Coronary artery (tissue), 2 donors: ENCODE measurements at regions not wholly inside any gene's neighbourhood (a gene's known extent, or its start where the extent isn't known, plus 50 kb on each side); places are given as distances from the start of the nearest gene placed in this dataset.

Experiments
- DNase-seq: peaks from one replicate; pipeline ENCODE4 v3.0.0-alpha.2; 2017; ENCODE audit warnings: low spot score
- H3K27ac ChIP-seq, 2 donors: fragments of 200-600 bp; sonication (generic); one replicate each; pipeline ENCODE4 v1.5.1; 2016 to 2019
- H3K4me3 ChIP-seq: fragments of 200-600 bp; sonication (generic); 2 replicates; pipeline ENCODE4 v1.5.1; 2016; ENCODE audit warnings: mild to moderate bottlenecking, moderate library complexity
- TF ChIP-seq, protein P1 (sequence below): fragments of 200-600 bp; sonication (generic); IDR thresholded peaks from one replicate; pipeline ENCODE4 v1.5.1; 2019; ENCODE audit warnings: antibody characterized with exemption

DNA sequence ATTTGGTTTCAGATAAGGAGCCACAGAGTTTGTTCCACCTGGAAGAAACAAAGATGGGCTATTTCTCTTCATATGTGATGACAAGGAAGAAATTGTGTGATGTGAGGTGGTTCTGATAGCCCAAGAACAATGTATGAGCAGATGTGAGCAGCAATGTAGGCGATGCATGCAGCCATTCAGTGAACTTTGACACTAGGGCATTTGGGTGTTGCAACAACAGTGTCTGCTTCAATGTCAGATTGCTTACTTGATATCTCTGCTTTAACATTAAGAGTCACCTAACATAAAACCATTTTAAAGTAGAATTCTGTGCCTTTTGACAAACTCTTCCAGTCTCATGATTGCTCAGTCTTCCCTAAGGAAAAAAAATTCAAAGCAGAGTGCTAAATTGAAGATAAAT is 865.4 kb downstream of the SLITRK6 start:
- DNase-seq, result no peak
- H3K27ac ChIP-seq, result no peak overlapping the region
- TF ChIP-seq, protein P1, sequence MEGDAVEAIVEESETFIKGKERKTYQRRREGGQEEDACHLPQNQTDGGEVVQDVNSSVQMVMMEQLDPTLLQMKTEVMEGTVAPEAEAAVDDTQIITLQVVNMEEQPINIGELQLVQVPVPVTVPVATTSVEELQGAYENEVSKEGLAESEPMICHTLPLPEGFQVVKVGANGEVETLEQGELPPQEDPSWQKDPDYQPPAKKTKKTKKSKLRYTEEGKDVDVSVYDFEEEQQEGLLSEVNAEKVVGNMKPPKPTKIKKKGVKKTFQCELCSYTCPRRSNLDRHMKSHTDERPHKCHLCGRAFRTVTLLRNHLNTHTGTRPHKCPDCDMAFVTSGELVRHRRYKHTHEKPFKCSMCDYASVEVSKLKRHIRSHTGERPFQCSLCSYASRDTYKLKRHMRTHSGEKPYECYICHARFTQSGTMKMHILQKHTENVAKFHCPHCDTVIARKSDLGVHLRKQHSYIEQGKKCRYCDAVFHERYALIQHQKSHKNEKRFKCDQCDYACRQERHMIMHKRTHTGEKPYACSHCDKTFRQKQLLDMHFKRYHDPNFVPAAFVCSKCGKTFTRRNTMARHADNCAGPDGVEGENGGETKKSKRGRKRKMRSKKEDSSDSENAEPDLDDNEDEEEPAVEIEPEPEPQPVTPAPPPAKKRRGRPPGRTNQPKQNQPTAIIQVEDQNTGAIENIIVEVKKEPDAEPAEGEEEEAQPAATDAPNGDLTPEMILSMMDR, result no peak
- no peak overlapping the region for H3K4me3 ChIP-seq

DNA sequence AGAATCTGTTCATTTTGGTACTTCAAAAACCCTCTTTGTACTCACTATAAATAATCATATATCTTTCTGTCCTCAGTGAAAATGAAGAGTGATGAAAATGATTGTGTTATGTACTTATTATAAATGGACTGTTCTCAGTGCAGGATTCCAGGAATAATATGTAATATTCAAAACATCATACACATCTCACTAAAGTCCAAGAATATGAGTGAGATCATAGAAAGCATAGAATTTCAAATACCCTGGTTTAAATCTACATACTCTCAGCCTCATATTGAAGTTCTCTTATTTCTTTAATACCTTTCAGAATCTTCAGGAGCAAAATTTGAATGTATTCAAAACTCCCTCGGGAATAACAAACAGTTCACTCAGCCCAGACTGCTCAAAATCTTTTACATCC is 868.0 kb downstream of the SLITRK6 start:
- TF ChIP-seq, protein P1, result no peak
- no peak for DNase-seq
- H3K4me3 ChIP-seq, result no peak overlapping the region
- no peak overlapping the region for H3K27ac ChIP-seq

DNA sequence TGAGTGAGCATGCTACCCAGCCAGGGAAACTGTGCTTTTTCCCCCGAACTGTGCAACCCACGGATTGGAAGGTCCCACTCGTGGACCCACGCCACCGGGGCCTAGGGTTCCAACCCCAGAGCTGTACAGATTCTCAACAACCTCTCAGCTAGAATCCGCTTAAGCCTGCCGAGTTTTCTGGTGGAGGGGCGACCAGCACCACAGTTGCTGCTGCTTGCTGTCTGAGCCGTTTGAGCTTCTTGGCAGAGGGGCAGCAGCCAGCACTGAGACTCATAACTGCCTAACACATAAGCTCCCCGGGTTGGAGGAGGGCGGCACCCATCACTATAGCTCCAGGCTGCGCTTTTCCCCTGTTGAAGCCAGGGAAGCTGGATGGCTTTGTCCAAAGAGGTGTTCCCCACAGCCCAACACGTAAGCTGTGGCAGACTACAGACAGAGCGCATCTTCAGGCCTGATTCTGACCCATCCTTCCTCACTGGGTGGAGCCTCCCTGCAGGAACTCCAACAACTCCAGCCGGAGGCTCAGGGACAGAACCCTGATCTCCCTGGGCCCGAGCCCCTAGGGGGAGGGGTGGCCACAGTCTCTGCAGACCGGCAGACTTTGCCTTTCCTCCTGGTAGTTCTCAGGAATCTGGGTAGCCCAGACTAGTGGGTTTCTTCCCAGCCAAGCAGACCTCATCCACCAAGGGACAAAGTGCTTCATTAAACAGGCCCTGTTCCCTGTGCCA is 871.6 kb downstream of the SLITRK6 start:
- TF ChIP-seq, protein P1, result no peak
- H3K4me3 ChIP-seq, result no peak overlapping the region
- DNase-seq, result no peak
- no peak overlapping the region for H3K27ac ChIP-seq

DNA sequence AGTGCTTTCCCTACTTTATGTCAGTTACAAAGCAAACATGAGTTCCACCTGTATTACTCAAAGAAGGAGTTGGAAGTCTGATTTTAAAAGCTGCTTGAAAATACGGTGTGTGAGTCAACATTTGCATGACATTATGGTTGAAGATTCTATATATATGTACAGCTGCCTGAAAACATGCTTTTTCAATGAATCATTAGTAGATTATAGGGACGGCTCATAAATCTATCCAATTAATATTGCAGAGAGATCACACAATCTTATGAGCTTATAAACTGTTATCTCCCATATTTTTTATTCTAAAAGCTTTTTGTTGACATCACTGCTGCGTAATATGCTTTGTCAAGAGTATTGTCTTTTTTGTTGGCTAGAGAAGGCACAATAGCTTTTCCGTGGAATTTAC is 873.8 kb downstream of the SLITRK6 start:
- TF ChIP-seq, protein P1, result no peak
- no peak overlapping the region for H3K27ac ChIP-seq
- no peak for DNase-seq
- no peak overlapping the region for H3K4me3 ChIP-seq

DNA sequence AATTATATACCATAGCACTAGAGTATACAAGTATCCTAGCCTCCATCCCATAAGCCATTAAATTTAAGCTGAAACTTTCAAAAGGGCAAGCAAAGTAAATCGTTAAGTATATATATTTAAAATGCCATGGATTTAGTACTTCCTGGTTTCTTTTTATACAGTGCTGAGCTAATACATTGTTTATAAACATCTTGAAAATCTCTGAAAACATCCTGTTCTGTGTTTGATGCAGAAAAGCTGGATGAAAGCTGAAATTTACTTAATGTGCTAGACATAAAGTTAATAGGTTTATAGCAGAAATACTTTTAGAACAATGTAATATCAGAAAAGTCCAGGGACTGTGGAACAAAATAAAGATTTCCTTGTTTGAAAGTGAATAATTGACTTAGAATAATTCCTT is 875.4 kb downstream of the SLITRK6 start:
- Histone ChIP-seq H3K27ac (no peak overlapping the region), H3K4me3 (no peak overlapping the region)
- TF ChIP-seq, protein P1, result no peak
- DNase-seq, result no peak

DNA sequence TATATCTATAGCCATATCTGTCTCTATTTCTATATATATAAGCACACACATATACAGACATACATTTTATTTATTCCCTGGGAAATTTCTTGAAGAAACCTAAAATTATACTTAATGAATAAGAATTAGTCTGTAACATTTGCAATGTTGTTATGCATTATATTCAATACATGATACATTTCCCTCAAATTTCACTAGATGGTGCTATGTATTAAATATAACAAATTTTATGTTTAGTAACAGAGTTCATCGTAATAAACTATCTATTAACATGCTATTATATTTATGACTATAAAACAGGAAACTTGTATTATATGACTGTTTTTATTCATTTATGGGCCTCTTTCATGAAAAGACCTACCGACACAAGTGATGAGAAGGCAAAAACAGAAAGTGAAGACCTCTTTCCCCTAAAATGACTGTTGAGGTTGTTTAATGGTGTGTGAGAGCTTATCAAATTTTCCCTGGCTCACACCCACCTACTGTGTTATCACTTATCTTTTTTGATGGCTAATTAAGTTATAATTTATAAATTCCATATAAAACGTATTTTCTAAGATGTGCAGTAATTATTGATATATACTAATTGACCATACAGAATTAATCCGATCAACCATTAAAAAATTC is 881.9 kb downstream of the SLITRK6 start:
- TF ChIP-seq, protein P1, result no peak
- no peak overlapping the region for H3K4me3 ChIP-seq
- DNase-seq, result no peak
- H3K27ac ChIP-seq, result no peak overlapping the region

DNA sequence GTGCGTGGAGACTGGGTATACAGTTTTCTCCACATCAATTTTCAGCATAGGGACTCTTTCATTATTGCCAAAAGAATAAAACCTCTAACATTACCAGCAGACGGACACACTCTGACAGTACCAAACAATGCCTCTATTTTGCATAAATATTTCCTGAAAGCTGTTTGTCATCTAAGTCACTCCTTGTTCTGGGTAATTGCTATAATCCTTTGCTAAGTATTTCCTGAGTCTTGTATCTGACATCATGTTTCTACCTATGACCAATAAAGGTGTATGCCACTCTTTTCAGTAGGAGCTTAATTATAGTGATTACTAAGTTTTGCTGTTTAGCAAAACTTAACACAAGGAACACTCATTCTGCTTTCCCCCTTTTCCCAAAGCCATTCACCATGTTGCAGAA is 886.5 kb downstream of the SLITRK6 start:
- H3K4me3 ChIP-seq, result no peak overlapping the region
- no peak overlapping the region for H3K27ac ChIP-seq
- DNase-seq, result no peak
- TF ChIP-seq, protein P1, result no peak
